ENCODE measurements at regions not wholly inside any gene's neighbourhood (a gene's known extent, or its start where the extent isn't known, plus 50 kb on each side); places are given as distances from the start of the nearest gene placed in this dataset.
"Not testable (repeated sequence)": the region's sequence is repeated elsewhere in the genome, so short reads cannot be mapped to it uniquely, and the experiment has no call there.

DNA sequence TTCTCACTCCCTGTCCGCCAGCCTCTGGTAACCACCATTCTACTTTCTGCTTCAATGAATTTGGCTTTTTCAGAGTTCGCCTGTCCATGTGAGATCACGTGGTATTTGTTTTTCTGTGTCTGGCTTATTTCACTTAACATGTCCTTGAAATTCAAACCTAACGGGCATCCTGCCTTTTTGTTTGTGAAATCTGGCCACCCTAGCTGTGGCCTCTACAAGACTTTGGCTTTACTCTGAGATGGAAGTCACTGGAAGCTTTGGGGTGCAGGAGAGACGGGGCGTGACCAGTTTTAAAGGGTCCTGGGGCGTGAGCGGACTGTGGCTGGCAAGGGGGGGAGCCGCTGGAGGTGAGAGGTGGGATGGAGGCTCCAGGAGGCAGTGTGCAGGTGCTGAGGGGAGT lies 66.4 kb downstream of the PROP1 start:
- TF ChIP-seq, protein P1, sequence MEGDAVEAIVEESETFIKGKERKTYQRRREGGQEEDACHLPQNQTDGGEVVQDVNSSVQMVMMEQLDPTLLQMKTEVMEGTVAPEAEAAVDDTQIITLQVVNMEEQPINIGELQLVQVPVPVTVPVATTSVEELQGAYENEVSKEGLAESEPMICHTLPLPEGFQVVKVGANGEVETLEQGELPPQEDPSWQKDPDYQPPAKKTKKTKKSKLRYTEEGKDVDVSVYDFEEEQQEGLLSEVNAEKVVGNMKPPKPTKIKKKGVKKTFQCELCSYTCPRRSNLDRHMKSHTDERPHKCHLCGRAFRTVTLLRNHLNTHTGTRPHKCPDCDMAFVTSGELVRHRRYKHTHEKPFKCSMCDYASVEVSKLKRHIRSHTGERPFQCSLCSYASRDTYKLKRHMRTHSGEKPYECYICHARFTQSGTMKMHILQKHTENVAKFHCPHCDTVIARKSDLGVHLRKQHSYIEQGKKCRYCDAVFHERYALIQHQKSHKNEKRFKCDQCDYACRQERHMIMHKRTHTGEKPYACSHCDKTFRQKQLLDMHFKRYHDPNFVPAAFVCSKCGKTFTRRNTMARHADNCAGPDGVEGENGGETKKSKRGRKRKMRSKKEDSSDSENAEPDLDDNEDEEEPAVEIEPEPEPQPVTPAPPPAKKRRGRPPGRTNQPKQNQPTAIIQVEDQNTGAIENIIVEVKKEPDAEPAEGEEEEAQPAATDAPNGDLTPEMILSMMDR (IDR thresholded peaks at IDR 0.05): not testable (repeated sequence)
- not testable (repeated sequence) for TF ChIP-seq POLR2A, POLR2AphosphoS5 (IDR thresholded peaks at IDR 0.05)
